ENCODE measurements at regions not wholly inside any gene's neighbourhood (a gene's known extent, or its start where the extent isn't known, plus 50 kb on each side); places are given as distances from the start of the nearest gene placed in this dataset.

DNA sequence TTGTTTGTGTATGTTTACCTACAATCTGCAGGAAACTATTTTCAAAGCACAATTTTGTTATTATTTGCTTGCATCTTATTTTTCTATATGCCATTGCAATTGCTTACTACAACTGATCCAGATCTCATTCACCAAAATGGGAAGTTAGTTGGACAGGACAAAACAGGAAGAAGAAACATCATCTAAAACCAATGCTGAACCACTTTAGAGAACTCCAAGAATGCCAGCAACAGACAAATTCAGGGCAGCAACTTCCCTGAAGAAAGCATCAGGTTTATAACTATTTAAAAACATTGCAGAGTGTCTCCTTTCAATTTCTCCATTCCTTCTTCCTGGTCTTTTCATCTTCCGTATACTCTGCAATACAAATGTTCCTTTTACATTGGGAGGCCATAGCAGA lies 82.4 kb upstream of the SMYD2 start:
- TF ChIP-seq CTCF (IDR thresholded peaks at IDR 0.05) (no peak), EP300 (IDR thresholded peaks at IDR 0.05) (no peak), POLR2AphosphoS5 (IDR thresholded peaks at IDR 0.05) (no peak), POLR2A (IDR thresholded peaks at IDR 0.05; ENCODE audit: low read depth) (no peak)

All from esophagus muscularis mucosa (tissue), 4 donors.